Suppressor macrophage treated with lipopolysaccharide for 1 hour (primary cell): ENCODE measurements at regions not wholly inside any gene's neighbourhood (a gene's known extent, or its start where the extent isn't known, plus 50 kb on each side); places are given as distances from the start of the nearest gene placed in this dataset.
"Not testable (repeated sequence)": the region's sequence is repeated elsewhere in the genome, so short reads cannot be mapped to it uniquely, and the experiment has no call there.

Experiments used
- DNase-seq, 3 donors: peaks; one replicate each; pipeline ENCODE4 v3.0.0-alpha.2; 2020 to 2022

DNA sequence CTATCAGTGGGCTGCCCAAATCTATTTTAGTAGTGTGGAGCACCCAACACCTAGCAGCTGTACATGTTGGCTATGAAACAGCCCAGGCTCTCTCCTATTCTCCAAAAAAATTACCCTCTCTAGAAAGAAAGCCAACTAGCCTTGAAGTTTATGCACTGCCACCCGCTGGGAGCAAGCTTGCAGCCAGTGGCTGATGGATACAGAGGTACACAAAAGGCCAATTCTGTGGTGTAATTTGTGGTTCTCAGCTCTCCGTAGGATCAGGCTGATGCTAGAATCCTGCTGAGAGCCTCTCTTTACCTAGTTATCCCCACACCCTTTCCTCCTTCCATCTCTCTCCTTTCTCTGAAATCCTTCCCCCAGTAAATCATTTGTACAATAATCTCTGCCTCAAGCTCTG is 1120.7 kb downstream of the DIAPH3 start:
- no peak for DNase-seq

DNA sequence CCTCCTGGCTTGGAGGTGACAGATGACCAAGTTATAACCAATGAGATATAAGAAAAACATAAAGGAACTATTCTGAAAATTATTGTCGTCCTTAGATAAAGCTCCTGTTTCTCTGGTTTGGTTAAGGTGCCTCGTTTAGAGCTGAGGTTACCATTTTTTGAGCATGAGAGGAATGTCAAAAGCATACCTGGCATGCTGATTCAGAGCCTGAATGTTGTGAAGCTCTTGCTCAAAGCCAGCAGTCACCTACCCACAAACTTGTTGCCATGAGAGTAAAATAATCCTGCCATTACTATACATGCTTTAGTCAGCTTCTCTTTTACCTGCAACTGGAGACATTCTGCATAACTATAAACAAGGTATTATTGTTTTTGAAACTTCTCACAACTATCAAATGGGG is 1116.2 kb downstream of the DIAPH3 start:
- no peak for DNase-seq

DNA sequence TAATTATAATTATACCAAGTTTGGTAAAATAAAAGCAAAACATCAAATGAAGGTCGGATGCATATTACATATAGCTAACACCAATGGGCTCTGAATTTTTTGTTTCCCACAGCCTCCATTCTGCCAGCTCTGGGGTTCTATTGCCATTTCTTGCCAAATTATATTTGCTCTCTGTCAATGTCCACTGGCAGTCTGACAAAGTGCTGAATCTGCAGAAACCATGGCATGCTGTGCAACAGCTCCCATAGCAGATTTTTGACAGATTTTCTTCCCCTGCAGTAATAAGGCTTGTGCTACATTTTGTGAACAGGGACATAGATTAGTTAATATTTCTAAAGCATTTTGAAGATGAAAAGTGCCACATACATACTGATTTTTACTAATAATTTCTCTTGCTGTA is 1102.1 kb downstream of the DIAPH3 start:
- no peak for DNase-seq

DNA sequence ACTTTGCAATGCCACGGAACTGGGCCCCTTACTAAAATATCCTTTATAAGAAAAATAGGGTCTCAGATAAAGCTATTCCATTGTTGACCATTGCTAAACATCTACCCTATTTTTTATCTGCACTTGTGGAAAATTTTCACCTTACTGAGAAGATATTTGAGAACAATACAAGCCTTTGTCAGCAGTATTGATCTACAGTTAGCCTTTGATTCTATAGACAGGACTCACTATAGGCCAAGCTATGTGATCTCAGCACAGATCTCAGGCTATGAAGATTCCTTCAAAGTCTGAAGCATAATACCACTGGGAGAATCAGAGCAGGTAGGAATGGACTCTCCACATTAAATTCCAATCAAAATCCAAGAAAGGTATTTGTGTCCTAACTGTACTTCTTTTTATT is 1099.7 kb downstream of the DIAPH3 start:
- DNase-seq, result no peak

DNA sequence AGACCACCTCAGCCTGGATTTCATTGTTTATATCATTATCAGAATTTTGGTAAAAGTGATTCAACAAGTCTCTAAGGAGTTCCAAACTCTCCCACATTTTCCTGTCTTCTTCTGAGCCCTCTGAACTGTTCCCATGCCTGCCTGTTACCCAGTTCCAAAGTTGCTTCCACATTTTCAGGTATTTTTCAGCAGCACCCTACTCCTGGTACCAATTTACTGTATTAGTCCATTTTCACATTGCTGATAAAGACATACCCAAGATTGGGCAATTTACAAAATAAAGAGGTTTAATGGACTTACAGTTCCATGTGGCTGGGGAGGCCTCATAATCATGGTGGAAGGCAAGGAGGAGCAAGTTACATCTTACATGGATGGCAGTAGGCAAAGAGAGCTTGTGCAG is 1087.3 kb downstream of the DIAPH3 start:
- DNase-seq, result not testable (repeated sequence)

DNA sequence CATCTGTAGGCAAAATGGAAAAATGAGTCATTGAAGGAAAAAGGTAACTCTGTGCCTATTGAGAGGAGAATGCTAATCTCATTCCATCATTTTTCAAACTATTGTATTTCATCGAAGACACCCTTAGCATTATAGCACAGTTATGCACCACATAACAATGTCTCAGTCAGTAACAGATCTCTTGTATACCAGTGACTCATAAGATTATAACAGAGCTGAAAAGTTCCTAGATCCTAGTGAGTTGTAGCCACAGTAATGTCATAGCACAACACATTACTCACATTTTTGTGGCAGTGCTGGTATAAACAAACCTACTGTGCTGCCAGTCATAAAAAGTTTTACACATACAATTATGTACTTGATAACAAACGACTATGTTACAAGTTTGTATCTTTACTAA is 1077.6 kb downstream of the DIAPH3 start:
- DNase-seq, result no peak

DNA sequence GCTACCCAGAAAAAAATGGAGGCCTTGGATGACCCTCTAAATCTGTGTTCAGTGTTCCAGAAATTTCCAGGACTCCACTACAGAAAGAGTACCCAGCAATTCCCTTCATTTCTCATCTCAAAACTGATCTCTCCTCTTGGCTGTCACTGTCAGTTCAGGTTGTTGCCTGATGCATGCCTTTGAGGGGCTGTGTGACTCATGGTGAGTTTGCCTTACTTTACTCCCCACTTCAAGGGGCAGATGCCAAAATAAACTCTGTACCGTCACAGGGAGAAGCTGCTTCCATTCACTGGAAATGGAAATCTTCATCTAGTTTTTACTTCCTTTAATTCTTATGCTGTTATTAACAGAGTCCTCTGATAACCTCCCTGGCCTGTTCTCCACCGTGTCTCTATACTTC is 1075.0 kb downstream of the DIAPH3 start:
- no peak for DNase-seq

DNA sequence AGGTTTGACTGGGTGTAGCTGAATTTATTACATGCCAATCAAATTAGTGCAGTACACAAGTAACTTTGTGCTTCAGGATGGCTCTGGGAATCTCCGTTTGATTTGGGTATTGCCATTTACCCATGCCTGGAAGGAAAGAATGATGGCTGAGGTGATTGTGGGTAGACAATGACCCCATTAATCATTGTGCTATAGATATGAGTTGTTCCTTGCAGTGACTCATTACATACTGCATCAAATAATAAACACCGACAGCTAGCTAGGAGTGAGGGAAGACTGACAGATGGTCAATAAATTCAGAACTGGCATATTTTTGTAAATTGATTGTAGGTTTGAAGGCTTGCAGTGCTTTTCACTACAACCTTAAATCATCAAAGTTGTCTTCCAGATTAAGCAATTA is 1069.5 kb downstream of the DIAPH3 start:
- DNase-seq, result no peak

DNA sequence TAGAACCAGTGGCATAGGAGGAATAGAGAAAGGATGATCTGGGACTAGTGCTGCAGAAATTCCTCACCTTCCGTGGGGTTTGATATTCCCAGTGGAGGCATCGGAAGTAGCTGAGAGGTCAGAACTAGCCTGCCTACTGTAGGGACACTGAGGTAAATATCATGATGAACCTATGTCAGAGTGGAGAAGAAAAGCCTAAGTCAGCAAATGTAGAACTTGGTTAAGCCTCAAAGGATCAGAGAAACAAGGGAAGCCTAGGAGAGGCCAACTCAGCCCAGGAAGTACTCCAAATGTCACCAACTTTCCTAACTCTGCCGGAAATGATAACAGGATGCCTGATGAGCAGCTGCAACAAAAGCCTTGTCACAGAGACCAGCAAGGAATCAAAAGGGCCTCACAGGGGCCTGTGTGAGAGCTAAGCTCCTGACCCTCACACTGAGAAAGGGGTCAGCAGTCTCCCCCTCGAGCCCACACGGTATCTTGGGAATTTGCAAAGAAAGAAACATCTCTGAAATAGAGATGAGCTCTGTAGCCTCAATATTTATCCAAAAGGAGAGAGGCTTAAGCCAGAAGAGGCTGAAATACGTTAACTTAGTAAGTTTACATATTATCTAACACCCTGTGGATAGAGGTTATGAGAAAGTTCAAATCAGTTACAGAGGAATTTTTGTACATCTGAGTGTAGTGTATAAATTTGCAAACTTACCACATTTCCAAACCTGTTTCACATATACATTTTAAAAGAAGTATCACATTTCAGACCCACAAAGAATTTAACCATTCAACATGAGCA is 1064.3 kb downstream of the DIAPH3 start:
- DNase-seq, result no peak

DNA sequence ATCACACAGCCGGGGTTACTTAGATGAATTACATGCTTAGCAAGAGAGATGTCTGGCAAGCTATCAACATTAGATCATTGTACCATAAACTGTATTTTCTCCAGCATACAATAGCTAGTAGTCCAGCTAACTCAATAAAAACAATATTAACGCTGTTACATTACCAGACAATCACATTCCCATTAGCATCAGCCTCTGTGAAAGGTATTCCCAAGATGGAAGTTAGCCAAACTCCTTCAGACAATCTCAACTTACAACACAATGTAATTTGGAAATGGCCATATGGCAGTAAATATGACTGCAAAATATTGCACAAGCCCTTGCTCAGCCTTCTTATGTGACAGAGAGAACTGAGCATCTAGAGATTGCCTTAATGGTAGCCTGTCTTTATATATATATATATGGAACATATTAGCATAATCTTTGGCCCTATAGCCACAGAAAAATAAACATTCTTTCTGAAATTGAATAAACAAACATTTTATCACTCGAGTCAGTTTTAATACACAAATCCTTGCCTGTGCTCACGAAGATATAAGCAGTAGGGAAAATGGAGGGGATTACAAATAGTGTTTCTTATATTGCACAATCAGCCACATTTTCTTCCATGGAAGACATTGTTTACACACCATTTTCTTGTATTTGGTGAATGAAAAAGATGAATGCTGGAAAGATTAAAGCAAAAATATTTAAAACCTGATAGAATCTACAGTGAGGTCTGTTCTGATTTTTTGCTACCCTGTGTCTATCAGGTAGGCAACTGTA is 1060.5 kb downstream of the DIAPH3 start:
- DNase-seq, result no peak

DNA sequence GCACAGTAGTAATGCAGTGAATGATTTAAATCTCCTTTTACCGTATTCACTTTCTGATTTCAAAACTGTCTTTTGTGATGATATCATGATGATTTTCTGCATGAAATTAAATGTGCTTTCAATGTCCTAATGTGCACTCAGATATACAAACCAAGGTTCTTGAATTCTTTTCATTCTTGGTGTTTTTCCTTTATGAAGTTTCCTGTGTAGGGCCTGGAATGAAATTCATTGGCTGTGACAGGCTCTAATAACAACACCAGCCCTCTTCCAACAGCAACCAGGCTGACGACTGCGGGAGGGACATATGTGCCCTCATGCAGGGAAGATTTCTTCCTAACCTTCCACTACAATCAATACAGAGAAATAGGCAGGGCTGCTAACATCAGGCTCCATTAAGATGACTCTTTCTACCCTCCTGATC is 1052.0 kb downstream of the DIAPH3 start:
- no peak for DNase-seq

DNA sequence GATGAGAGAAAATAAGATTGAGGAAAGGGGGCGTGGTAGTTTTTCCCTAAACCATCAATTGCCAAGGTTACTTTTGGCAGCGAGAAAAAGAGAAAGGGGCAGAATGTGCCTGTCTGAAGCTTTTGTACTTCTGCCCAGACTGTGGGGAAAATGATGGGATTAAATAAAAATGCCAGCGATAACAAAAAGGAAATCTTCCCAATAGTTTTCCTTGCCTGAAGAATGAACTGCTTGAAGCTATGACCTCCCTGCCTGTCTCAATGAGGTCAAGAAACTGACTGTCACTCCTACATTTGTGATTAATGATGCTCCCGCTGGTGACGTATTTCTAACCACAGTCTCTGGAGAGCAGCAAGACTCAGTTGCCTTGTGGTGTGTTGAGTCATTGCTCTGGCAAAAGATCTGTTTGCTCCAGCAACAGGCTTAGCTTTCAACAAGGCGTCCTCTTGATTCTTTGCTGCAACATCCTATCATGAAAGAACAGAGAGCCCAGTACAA is 1051.5 kb downstream of the DIAPH3 start:
- no peak for DNase-seq

DNA sequence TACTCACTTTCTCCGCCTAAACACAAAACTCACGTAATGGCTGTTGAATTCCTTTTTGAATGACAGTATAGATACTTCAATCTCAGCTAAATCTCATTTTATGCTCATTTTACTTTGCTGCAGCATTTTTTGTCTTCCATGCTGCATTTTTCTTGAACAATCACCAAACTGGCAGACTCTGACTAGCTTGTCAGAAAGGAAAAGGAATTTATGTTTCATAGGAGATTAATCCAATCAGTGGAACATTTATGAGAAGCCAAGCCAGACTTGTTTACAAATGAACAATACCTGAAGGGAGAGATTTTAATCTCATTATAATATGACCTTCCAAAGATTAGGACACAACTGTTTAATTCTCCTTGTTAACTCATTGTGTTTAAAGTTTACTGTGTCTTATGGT is 1044.3 kb downstream of the DIAPH3 start:
- no peak for DNase-seq

DNA sequence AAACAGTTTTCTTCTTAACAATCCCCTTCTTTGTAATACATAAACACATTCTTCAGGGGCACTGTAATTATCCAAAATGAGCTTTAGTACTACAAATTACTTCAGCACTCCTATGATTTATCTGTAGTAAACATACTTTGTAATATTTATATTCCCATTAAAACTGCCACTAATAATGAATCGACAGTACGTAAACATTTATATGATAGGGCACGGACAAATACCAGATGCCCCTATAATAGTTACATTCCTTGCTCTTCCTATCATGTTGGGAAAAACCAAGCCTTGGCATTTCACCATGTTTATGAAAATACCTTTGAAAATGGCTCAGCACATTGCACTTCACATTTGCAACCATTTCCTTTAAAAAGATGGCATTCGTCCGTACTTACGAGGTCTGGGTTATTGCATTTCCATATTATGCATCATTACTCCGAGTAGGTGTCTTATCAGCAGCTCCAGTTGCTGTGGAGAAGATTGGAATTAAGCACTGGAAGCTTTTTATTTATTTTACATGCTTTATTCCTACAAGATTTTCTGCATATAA is 1043.4 kb downstream of the DIAPH3 start:
- DNase-seq, result no peak

DNA sequence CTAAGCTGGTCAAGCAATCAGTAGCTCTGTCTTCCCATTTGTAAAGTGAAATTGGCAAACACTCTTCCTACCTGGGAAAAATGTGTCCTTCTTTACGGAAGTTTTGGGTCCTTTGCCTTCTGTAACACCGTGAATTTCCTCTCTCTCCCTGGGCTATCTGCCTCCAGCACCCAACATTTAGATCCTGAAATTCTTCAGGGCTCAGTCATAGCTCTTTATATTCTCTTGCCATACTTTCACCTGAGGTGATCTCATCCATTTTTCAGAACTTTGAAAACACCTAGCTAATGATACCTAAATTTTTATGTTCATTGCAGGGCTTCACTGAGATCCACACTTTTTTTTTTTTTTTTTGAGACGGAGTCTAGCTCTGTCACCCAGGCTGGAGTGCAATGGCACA is 1042.2 kb downstream of the DIAPH3 start:
- DNase-seq, result no peak

DNA sequence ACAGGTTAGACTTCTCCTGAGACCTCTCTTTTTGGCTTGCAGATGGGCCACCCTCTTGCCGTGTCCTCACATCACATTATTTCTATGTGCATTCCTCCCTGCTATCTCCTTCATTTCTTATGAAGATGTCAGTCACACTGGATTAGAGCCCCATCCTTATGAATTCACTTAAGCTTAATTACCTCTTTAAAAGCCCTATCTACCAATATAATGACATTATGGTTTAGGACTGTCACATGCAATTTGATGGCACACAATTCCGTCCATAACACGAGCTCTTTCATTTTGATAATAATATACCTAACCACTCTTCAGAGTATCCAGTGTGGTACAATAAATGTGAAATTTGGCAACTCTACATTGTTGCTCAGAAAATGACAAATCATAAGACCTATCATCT is 1037.3 kb downstream of the DIAPH3 start:
- DNase-seq, result no peak

DNA sequence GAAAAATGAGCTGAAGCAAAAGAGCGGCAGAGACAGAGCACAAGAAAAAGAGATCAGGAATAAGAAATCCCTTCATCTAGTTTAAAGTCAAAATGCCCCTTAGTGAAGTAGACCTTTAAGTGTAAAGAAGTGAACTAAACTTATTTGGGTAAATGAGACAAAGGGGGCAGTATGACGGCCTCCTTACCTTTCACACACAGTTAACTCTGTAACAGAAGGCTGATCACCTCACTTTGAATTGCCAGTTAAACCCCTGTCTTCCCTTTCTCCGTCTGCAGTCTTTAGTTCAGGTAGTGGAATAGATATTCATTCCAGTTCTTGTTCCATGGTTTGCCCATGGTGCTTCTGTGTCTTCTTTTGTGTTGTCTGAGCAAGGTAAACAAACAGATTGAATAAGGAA is 1029.8 kb downstream of the DIAPH3 start:
- no peak for DNase-seq

DNA sequence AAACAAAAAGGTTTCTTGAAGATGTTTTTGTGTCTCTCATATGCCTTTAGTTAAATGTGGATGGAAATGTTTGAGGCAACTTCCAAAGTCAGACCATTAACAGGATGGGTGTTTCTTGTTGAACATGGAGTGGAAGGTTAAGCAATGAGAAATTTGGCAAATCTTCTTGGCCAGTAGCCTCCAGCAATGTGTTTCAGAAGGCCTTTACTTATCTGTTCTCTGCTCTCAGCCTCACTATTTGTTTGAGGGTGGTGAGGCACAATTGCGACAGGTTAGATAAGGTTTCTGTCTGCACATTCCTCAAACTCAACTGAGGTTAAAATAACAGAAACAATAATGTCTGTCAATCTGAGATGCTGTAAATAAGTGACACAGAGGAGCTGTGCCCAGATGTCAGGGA is 1019.0 kb downstream of the DIAPH3 start:
- DNase-seq, result no peak

DNA sequence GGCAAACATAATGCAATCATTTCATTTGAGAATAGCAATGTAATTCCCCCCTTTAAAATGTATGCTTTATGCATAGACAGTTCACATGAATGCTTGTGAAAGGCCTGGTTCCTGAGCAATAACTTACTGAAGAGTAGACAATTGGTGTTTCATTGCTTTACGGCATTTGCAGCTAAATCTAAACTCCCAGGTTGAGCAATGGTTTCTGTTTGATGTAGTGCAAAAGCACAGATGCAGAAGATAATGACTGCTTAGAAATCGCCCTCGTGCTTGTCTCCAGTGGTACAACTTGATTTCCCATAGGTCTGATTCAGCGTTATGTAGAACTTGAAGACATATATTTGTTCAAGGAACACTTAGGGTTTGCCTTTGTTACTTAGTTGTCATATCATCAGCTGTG is 1018.3 kb downstream of the DIAPH3 start:
- DNase-seq, result no peak

DNA sequence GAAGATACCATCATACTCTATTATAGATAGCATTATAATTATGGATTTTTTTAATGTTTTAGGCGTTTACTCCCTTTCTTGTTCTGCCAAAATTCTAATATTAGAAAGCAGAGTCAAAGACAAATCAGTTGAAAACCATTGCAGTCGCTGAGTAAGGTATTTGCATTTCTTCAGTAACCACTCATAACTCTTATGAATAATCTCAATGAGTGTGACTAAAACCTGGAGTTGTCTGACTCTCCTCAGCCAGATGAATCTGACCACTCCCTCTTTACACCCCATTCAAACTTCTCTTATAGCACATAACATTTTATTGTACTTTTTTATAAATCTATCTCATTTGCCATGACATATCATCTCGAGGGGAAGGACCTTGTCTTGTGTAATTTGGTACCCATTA is 1006.5 kb downstream of the DIAPH3 start:
- no peak for DNase-seq

DNA sequence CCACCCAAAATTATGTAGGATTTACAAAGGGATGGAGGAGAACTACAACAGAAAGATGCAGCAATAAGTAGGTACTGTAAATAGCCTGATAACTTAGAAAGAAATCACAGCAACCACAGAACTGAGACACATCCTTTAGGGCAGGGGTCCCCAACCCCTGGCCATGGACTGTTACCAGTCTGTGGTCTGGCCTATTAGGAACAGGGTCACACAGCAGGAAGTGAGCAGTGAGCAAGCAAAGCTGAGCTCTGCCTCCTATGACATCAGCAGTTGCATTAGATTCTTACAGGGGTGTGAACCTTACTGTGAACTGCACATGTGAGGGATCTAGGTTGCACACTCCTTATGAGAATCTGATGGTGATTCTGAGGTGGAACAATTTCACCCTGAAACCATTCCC is 997.6 kb downstream of the DIAPH3 start:
- DNase-seq, result no peak

DNA sequence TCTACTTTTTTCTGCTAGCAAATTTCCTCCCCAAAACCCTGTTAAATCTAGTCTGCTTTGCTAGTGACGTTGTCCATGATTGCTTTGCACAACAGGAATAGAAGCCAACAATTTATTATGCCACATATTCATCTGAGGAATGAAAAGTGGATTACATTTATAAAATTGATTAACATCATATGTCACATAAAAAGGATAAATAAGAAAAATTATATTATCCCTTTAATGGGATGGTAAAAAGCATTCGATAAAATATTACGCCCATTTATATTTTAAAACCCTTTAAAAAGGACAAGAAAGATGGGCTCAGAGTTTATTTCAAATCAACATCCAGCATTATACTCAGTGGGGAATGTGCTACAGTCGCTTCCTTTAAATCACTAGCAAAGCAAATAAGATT is 991.7 kb downstream of the DIAPH3 start:
- DNase-seq, result no peak

DNA sequence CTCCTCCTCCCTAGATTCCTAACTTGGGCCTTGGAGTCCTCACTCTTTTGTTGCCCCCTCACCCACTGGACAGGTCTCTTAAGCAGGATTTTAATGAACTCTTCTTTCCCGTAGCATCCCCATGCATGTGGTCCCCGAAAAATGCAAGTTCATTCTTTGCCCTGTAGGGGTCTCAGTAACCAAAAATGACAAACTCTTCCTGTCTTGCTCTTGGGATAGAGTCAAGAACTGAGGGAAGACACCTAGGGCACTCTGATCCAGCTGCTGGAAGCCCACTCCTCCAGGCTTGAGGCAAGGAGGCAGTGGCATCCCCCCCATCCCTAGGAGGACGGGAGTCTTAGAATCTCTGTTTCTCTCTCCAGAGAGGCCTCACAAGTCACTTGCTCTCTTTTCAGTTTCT is 987.0 kb downstream of the DIAPH3 start:
- DNase-seq, result peak in 1 of 3 donors; percentile 17

DNA sequence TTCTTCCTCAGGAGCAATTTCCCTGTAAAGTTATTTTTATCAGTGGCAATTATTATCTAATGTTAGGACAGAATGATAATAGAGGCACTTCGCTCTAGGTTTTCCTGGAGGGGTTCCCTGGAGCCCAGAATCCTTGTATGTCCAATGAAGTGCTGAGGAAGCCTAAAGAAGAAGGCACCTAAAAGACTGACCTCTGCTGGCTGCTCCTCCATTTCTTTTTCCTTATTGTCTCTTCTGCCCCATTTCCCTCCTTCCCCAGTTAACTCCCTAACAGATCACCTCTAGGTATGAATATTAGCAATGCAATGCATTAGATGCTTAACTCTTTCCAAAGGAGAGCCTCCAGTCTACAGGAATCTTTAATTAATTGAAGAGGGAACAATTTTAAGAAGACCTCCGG is 985.4 kb downstream of the DIAPH3 start:
- DNase-seq, result peak in 1 of 3 donors; percentile 11
